Stomach (tissue), 4 donors: ENCODE measurements at regions not wholly inside any gene's neighbourhood (a gene's known extent, or its start where the extent isn't known, plus 50 kb on each side); places are given as distances from the start of the nearest gene placed in this dataset.

Source experiments
- CTCF ChIP-seq, 7 experiments: fragments of 450-650 bp in 4 of 7; fragments of 200-600 bp in 3 of 7; sonication (generic) in 3 of 7; IDR thresholded peaks; one replicate each; pipeline ENCODE4 v1.5.1; 2016 to 2019; ENCODE audit warnings: antibody characterized with exemption in 7 of 7, control low read depth in 2 of 7, mild to moderate bottlenecking in 1 of 7
- EP300 ChIP-seq: sonication (generic); formaldehyde crosslinking; IDR thresholded peaks from one replicate; pipeline ENCODE4 v1.6.1; 2017; ENCODE audit warnings: antibody characterized with exemption

DNA sequence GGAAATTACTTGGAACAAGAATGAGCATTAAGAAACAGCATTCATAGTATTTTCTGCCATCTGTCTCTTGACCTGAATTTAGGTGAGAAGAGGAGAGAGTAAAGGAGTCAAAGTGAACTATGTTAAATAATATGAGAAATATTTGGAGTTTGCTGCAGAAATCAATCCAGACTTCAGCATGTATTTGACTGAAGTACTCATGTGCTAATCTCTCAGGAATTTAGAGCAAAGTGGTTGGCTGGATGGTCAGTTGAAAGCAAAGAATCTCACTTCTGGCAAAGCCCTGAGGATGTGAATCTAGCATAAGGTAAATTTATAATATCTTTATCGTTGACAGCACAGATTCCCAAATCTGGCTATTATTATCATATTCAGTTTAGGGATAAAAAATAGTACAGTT is 394.3 kb downstream of the PCDH17 start:
- TF ChIP-seq CTCF (IDR thresholded peaks at IDR 0.05) (no peak), EP300 (no peak)
